ENCODE measurements at regions not wholly inside any gene's neighbourhood (a gene's known extent, or its start where the extent isn't known, plus 50 kb on each side); places are given as distances from the start of the nearest gene placed in this dataset.
"Not testable (repeated sequence)": the region's sequence is repeated elsewhere in the genome, so short reads cannot be mapped to it uniquely, and the experiment has no call there.

- no peak overlapping the region for H3K4me3 Mint-ChIP-seq
- DNase-seq, result no peak
- peaks cover 57% of the 10 kb centered on the region for H3K27me3 Mint-ChIP-seq
- H3K9me3 Mint-ChIP-seq, result no peaks in the 10 kb centered on the region
- H3K36me3 Mint-ChIP-seq, result no peaks in the 10 kb centered on the region
- no peak overlapping the region for H3K27ac Mint-ChIP-seq
- no peaks in the 10 kb centered on the region for H3K4me1 Mint-ChIP-seq
These were observed 117.9 kb upstream of the IRX4 start for GRCh38 chr5:2000591-2000990.

GRCh38 chr5:1999794-2000193 lies 117.1 kb upstream of the IRX4 start:
- Mint-ChIP-seq H3K4me3 (no peak overlapping the region), H3K36me3 (no peaks in the 10 kb centered on the region), H3K27ac (no peak overlapping the region), H3K9me3 (no peaks in the 10 kb centered on the region), H3K4me1 (no peaks in the 10 kb centered on the region), H3K27me3 (peaks cover 51% of the 10 kb centered on the region)
- no peak for DNase-seq

- H3K4me3 Mint-ChIP-seq, result no peak overlapping the region
- no peak for DNase-seq
- H3K27ac Mint-ChIP-seq, result no peak overlapping the region
- peaks cover under 1% of the 10 kb centered on the region for H3K9me3 Mint-ChIP-seq
- peaks cover 60% of the 10 kb centered on the region for H3K27me3 Mint-ChIP-seq
- no peaks in the 10 kb centered on the region for H3K36me3 Mint-ChIP-seq
- no peaks in the 10 kb centered on the region for H3K4me1 Mint-ChIP-seq
These were observed 116.1 kb upstream of the IRX4 start for GRCh38 chr5:1998716-1999317.

GRCh38 chr5:1998348-1998669 lies 115.6 kb upstream of the IRX4 start:
- peaks cover 4% of the 10 kb centered on the region for H3K9me3 Mint-ChIP-seq
- H3K36me3 Mint-ChIP-seq, result no peaks in the 10 kb centered on the region
- no peak overlapping the region for H3K4me3 Mint-ChIP-seq
- DNase-seq, result no peak
- no peak overlapping the region for H3K27ac Mint-ChIP-seq
- H3K27me3 Mint-ChIP-seq, result peaks cover 59% of the 10 kb centered on the region
- no peaks in the 10 kb centered on the region for H3K4me1 Mint-ChIP-seq

GRCh38 chr5:1997640-1998347 lies 115.1 kb upstream of the IRX4 start:
- H3K4me3 Mint-ChIP-seq, result no peak overlapping the region
- peaks cover 57% of the 10 kb centered on the region for H3K27me3 Mint-ChIP-seq
- no peaks in the 10 kb centered on the region for H3K36me3 Mint-ChIP-seq
- H3K9me3 Mint-ChIP-seq, result peaks cover 4% of the 10 kb centered on the region
- no peaks in the 10 kb centered on the region for H3K4me1 Mint-ChIP-seq
- no peak for DNase-seq
- H3K27ac Mint-ChIP-seq, result no peak overlapping the region

- H3K4me3 Mint-ChIP-seq, result no peak overlapping the region
These were observed 112.8 kb upstream of the IRX4 start for GRCh38 chr5:1995491-1995890.

GRCh38 chr5:1987471-1987870 lies 104.7 kb upstream of the IRX4 start:
- Mint-ChIP-seq H3K27ac (no peak overlapping the region), H3K4me1 (no peaks in the 10 kb centered on the region), H3K27me3 (peaks cover 38% of the 10 kb centered on the region), H3K4me3 (no peak overlapping the region), H3K9me3 (peaks cover 8% of the 10 kb centered on the region), H3K36me3 (no peaks in the 10 kb centered on the region)
- DNase-seq, result no peak

More at GRCh38 chr5:1995491-1995890, 112.8 kb upstream of the IRX4 start:
- Mint-ChIP-seq H3K4me1 (no peaks in the 10 kb centered on the region), H3K9me3 (peaks cover 5% of the 10 kb centered on the region), H3K27ac (no peak overlapping the region), H3K27me3 (peaks cover 37% of the 10 kb centered on the region), H3K36me3 (no peaks in the 10 kb centered on the region)
- DNase-seq, result no peak

GRCh38 chr5:1985781-1986180 lies 103.1 kb upstream of the IRX4 start:
- DNase-seq, result no peak
- Mint-ChIP-seq H3K27ac (no peak overlapping the region), H3K9me3 (peaks cover 8% of the 10 kb centered on the region), H3K4me3 (no peak overlapping the region), H3K27me3 (peaks cover 38% of the 10 kb centered on the region), H3K4me1 (no peaks in the 10 kb centered on the region), H3K36me3 (no peaks in the 10 kb centered on the region)

- Mint-ChIP-seq H3K4me3 (no peak overlapping the region), H3K27ac (no peak overlapping the region)
- no peak for DNase-seq
These were observed 101.4 kb upstream of the IRX4 start for GRCh38 chr5:1983919-1984695.

GRCh38 chr5:1983401-1983800 lies 100.7 kb upstream of the IRX4 start:
- Mint-ChIP-seq H3K27me3 (peaks cover 39% of the 10 kb centered on the region), H3K27ac (no peak overlapping the region), H3K4me1 (no peaks in the 10 kb centered on the region), H3K36me3 (no peaks in the 10 kb centered on the region), H3K4me3 (no peak overlapping the region), H3K9me3 (no peaks in the 10 kb centered on the region)
- DNase-seq, result no peak

More at GRCh38 chr5:1983919-1984695, 101.4 kb upstream of the IRX4 start:
- no peaks in the 10 kb centered on the region for H3K36me3 Mint-ChIP-seq
- H3K27me3 Mint-ChIP-seq, result peaks cover 39% of the 10 kb centered on the region
- H3K9me3 Mint-ChIP-seq, result peaks cover 3% of the 10 kb centered on the region
- H3K4me1 Mint-ChIP-seq, result no peaks in the 10 kb centered on the region

GRCh38 chr5:1982561-1982960 lies 99.8 kb upstream of the IRX4 start:
- not testable (repeated sequence) for DNase-seq, H3K27ac Mint-ChIP-seq, H3K4me1 Mint-ChIP-seq, H3K4me3 Mint-ChIP-seq, H3K36me3 Mint-ChIP-seq, H3K9me3 Mint-ChIP-seq
- H3K27me3 Mint-ChIP-seq, result peaks cover 33% of the 10 kb centered on the region

- Mint-ChIP-seq H3K9me3 (no peaks in the 10 kb centered on the region), H3K4me1 (no peaks in the 10 kb centered on the region), H3K36me3 (no peaks in the 10 kb centered on the region), H3K4me3 (no peak overlapping the region), H3K27ac (no peak overlapping the region), H3K27me3 (peaks cover 40% of the 10 kb centered on the region)
- DNase-seq, result no peak
These were observed 93.4 kb upstream of the IRX4 start for GRCh38 chr5:1975898-1976765.

- peaks cover 38% of the 10 kb centered on the region for H3K27me3 Mint-ChIP-seq
- H3K27ac Mint-ChIP-seq, result no peak overlapping the region
- no peaks in the 10 kb centered on the region for H3K4me1 Mint-ChIP-seq
- no peaks in the 10 kb centered on the region for H3K9me3 Mint-ChIP-seq
- no peak for DNase-seq
- no peaks in the 10 kb centered on the region for H3K36me3 Mint-ChIP-seq
- no peak overlapping the region for H3K4me3 Mint-ChIP-seq
These were observed 92.6 kb upstream of the IRX4 start for GRCh38 chr5:1975406-1975715.

- no peaks in the 10 kb centered on the region for H3K9me3 Mint-ChIP-seq
- H3K36me3 Mint-ChIP-seq, result no peaks in the 10 kb centered on the region
- H3K27me3 Mint-ChIP-seq, result peaks cover 32% of the 10 kb centered on the region
- DNase-seq, result no peak
- no peak overlapping the region for H3K4me3 Mint-ChIP-seq
- H3K27ac Mint-ChIP-seq, result no peak overlapping the region
- H3K4me1 Mint-ChIP-seq, result no peaks in the 10 kb centered on the region
These were observed 92.0 kb upstream of the IRX4 start for GRCh38 chr5:1974501-1975405.

Data from activated naive CD8-positive, alpha-beta T cell treated with anti-CD3 and anti-CD28 coated beads for 36 hours (primary cell).